Panc1 (cell line): ENCODE measurements at regions not wholly inside any gene's neighbourhood (a gene's known extent, or its start where the extent isn't known, plus 50 kb on each side); places are given as distances from the start of the nearest gene placed in this dataset.

ENCODE experiments used
- ATAC-seq: fragments of 200-7000 bp; cut with Tn5 transposase; 2 replicates; pipeline ENCODE4 v1.9.1; 2020; ENCODE audit warnings: mild to moderate bottlenecking, moderate library complexity
- BruUV-seq: library from RNA; stranded (reverse); fragments of 400-500 nt; replicated peaks from 2 replicates; lab custom pipeline; 2021; lab: Mats Ljungman, UMichigan
- CTCF ChIA-PET: fragments of 300-600 bp; sonication (Branson Sonifier 250); formaldehyde crosslinking; loops from one replicate; lab custom pipeline; 2022; ENCODE audit warnings: antibody characterized with exemption; lab: Charles Lee
- POLR2A ChIA-PET: fragments of 300-600 bp; sonication (Branson Sonifier 250); formaldehyde crosslinking; loops from one replicate; lab custom pipeline; 2022; ENCODE audit warnings: antibody characterized with exemption; lab: Charles Lee
- DNase-seq: peaks from one replicate; pipeline ENCODE4 v3.0.0-alpha.2; 2010; ENCODE audit warnings: low read depth, low spot score
- H3K27ac ChIP-seq: 2 replicates; pipeline ENCODE4 v1.5.1; 2011; ENCODE audit warnings: mild to moderate bottlenecking, low read length, inconsistent platforms
- H3K27me3 ChIP-seq: fragments of 200-500 bp; sonication (Bioruptor generic); 2 replicates; pipeline ENCODE4 v1.6.0; 2014; ENCODE audit warnings: low read length, inconsistent platforms; ENCODE audit not compliant: control insufficient read depth, insufficient read depth
- H3K36me3 ChIP-seq: fragments of 200-500 bp; sonication (Bioruptor generic); 2 replicates; pipeline ENCODE4 v1.5.1; 2014; ENCODE audit warnings: inconsistent platforms, mild to moderate bottlenecking, low read length, moderate library complexity; ENCODE audit not compliant: control insufficient read depth, insufficient read depth
- H3K4me1 ChIP-seq: 2 replicates; pipeline ENCODE4 v1.5.1; 2011; ENCODE audit warnings: inconsistent platforms, mild to moderate bottlenecking, low read length, moderate library complexity; ENCODE audit not compliant: control insufficient read depth, insufficient read depth
- H3K4me3 ChIP-seq, 2 experiments: 2 replicates each; pipeline ENCODE4 v1.5.1; 2011 to 2012; ENCODE audit warnings: low read depth in 2 of 2, low read length in 2 of 2, mild to moderate bottlenecking in 2 of 2, inconsistent platforms in 1 of 2, moderate library complexity in 1 of 2
- H3K9me3 ChIP-seq: fragments of 200-500 bp; sonication (Bioruptor generic); 2 replicates; pipeline ENCODE4 v1.5.1; 2014; ENCODE audit warnings: low read depth, mild to moderate bottlenecking, inconsistent platforms, low read length, moderate library complexity; ENCODE audit not compliant: control insufficient read depth, insufficient read depth
- POLR2AphosphoS5 ChIP-seq: IDR thresholded peaks from 2 replicates; pipeline ENCODE4 v1.6.1; 2012; ENCODE audit warnings: mild to moderate bottlenecking, low read depth, low read length, moderate library complexity
- REST ChIP-seq, 2 experiments: IDR thresholded peaks; 2 replicates each; pipeline ENCODE4 v1.6.1; 2011 to 2012; ENCODE audit warnings: low read depth in 2 of 2, control low read depth in 1 of 2, low read length in 1 of 2, mild to moderate bottlenecking in 1 of 2, moderate library complexity in 1 of 2; ENCODE audit not compliant: insufficient read depth in 1 of 2
- SIN3A ChIP-seq: IDR thresholded peaks from 2 replicates; pipeline ENCODE4 v1.6.1; 2012; ENCODE audit warnings: low read depth, mild to moderate bottlenecking, low read length, moderate library complexity, borderline replicate concordance; ENCODE audit not compliant: insufficient read depth
- TCF7L2 ChIP-seq: IDR thresholded peaks from 2 replicates; pipeline ENCODE4 v1.6.1; 2011; ENCODE audit warnings: mild to moderate bottlenecking, low read depth, low read length, inconsistent platforms
- in situ Hi-C: cut with HindIII; loops from 2 replicates; pipeline ENCODE4 v1.10.0; 2016; ENCODE audit warnings: low sequenced_read_pairs, low pct_unique_long_range_greater_than_20kb
- intact Hi-C: fragments of 100-400 bp; cut with micrococcal nuclease; formaldehyde crosslinking; loops from one replicate; pipeline ENCODE4 v1.10.0; 2022; ENCODE audit not compliant: unreplicated experiment
- TF ChIP-seq, protein P1 (sequence below): fragments of 450-650 bp; IDR thresholded peaks from 2 replicates; pipeline ENCODE4 v1.5.1; 2017; ENCODE audit warnings: mild to moderate bottlenecking

DNA sequence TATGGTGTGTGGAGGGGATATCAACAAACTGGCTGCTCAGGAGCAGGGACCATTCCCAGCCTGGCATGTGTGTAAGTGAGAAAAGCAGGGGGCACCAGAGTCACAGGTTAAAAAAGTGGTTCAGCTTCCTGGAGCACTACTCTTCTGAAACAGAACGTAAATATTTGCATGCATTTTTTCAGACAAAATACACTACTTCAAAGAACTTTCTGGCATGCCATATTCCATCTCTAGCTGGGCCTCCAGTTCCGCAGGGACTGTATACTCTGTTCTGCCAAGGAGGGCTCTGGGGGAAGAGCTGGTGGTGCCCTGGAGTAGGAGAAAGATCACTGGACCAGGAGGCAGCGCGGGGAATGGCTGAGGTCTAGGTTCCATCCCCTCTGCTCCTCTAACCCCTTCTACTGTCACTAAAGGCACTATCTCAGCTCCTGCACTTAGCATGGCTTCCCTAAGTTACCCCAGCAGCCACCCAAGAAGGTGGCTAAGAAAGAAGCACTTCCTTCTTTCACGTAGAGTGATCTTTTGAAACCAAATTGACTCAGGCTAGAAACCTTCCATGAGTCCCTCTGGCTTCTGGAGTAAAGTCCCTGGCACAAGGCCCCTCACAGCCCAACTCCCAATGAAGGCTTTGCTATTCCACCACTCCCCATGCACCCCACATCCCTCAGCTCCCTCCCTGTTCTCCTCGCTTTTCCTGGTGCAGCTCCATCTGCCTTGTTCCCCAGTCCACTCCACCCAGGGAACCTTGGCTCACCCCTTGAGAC lies 57.6 kb upstream of the CABLES1 start:
- CTCF ChIA-PET: interaction anchor here (0.5 to 0.6 kb wide), 3 partner anchors 30 to 1402 kb away, joined by 3 to 13 read pairs (median 4); no protein-coding TSS in a partner anchor
- Histone ChIP-seq H3K36me3 (no peaks in the 10 kb centered on the region), H3K9me3 (no peaks in the 10 kb centered on the region), H3K4me3 (no peak overlapping the region), H3K4me1 (peaks cover 19% of the 10 kb centered on the region), H3K27me3 (no peaks in the 10 kb centered on the region), H3K27ac (peak overlapping the region; percentile 60; the same call in 1 of the 2 replicates)
- no TSS peak for BruUV-seq
- in situ Hi-C loops: no loop called here
- TF ChIP-seq POLR2AphosphoS5 (no peak), TCF7L2 (no peak), REST (IDR thresholded peaks at IDR 0.05; ENCODE audit: insufficient read depth in 1 of 2, low read depth in 2 of 2, low read length in 1 of 2) (no peak), SIN3A (no peak)
- TF ChIP-seq, protein P1, sequence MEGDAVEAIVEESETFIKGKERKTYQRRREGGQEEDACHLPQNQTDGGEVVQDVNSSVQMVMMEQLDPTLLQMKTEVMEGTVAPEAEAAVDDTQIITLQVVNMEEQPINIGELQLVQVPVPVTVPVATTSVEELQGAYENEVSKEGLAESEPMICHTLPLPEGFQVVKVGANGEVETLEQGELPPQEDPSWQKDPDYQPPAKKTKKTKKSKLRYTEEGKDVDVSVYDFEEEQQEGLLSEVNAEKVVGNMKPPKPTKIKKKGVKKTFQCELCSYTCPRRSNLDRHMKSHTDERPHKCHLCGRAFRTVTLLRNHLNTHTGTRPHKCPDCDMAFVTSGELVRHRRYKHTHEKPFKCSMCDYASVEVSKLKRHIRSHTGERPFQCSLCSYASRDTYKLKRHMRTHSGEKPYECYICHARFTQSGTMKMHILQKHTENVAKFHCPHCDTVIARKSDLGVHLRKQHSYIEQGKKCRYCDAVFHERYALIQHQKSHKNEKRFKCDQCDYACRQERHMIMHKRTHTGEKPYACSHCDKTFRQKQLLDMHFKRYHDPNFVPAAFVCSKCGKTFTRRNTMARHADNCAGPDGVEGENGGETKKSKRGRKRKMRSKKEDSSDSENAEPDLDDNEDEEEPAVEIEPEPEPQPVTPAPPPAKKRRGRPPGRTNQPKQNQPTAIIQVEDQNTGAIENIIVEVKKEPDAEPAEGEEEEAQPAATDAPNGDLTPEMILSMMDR: no peak
- DNase-seq (no peak), ATAC-seq (peak; percentile 89)
- intact Hi-C loops: loop anchor here (5.0 kb wide), 1 partner anchor 55 kb away; no protein-coding TSS in a partner anchor
- POLR2A ChIA-PET: interaction anchor here (0.6 to 0.7 kb wide), 2 partner anchors 19 to 233 kb away, joined by 3 to 13 read pairs; no protein-coding TSS in a partner anchor

GRCh38 chr18:23085066-23085465 lies 50.2 kb upstream of the CABLES1 start:
- Histone ChIP-seq H3K27me3 (no peaks in the 10 kb centered on the region), H3K27ac (no peak overlapping the region), H3K4me1 (0 out of 2 replicates have a peak, but pooled peaks cover 3% of the 10 kb centered on the region), H3K4me3 (no peak overlapping the region), H3K9me3 (no peaks in the 10 kb centered on the region), H3K36me3 (no peaks in the 10 kb centered on the region)
- CTCF ChIA-PET: no interaction called here
- TF ChIP-seq REST (IDR thresholded peaks at IDR 0.05; ENCODE audit: insufficient read depth in 1 of 2, low read depth in 2 of 2, low read length in 1 of 2): no peak
- DNase-seq (no peak), ATAC-seq (no peak)
- POLR2A ChIA-PET: no interaction called here
- intact Hi-C loops (no loop called here), in situ Hi-C loops (no loop called here)
- BruUV-seq: no TSS peak
